OCI-LY3 (cell line): ENCODE measurements at regions not wholly inside any gene's neighbourhood (a gene's known extent, or its start where the extent isn't known, plus 50 kb on each side); places are given as distances from the start of the nearest gene placed in this dataset.
"Not testable (repeated sequence)": the region's sequence is repeated elsewhere in the genome, so short reads cannot be mapped to it uniquely, and the experiment has no call there.

Source experiments
- CTCF ChIP-seq: fragments of 200-600, 300-600 bp; sonication (generic); IDR thresholded peaks from 2 replicates; pipeline ENCODE4 v1.5.1; 2014; ENCODE audit warnings: antibody characterized with exemption, low read length, low read depth
- EZH2phosphoT487 ChIP-seq: fragments of 200-600 bp; shearing (Covaris generic); IDR thresholded peaks from 2 replicates; pipeline ENCODE4 v1.6.1; 2018; ENCODE audit warnings: antibody characterized with exemption, mixed run types, low read depth

DNA sequence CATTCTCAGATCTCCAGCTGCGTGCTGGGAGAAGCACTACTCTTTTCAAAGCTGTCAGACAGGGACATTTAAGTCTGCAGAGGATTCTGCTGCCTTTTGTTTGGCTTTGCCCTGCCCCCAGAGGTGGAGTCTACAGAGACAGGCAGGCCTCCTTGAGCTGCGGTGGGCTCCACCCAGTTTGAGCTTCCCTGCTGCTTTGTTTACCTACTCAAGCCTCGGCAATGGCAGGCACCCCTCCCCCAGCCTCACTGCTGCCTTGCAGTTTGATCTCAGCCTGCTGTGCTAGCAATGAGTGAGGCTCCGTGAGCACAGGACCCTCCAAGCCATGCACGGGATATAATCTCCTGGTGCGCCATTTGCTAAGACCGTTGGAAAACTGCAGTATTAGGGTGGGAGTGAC lies 518.8 kb upstream of the NRP1 start:
- not testable (repeated sequence) for TF ChIP-seq CTCF, EZH2phosphoT487
